Hypothalamus (tissue), 51 donors: ENCODE measurements at regions not wholly inside any gene's neighbourhood (a gene's known extent, or its start where the extent isn't known, plus 50 kb on each side); places are given as distances from the start of the nearest gene placed in this dataset.

Experiments
- DNase-seq, 51 donors: peaks; one replicate each; lab custom pipeline; 2025; lab: John Stamatoyannopoulos, UW

DNA sequence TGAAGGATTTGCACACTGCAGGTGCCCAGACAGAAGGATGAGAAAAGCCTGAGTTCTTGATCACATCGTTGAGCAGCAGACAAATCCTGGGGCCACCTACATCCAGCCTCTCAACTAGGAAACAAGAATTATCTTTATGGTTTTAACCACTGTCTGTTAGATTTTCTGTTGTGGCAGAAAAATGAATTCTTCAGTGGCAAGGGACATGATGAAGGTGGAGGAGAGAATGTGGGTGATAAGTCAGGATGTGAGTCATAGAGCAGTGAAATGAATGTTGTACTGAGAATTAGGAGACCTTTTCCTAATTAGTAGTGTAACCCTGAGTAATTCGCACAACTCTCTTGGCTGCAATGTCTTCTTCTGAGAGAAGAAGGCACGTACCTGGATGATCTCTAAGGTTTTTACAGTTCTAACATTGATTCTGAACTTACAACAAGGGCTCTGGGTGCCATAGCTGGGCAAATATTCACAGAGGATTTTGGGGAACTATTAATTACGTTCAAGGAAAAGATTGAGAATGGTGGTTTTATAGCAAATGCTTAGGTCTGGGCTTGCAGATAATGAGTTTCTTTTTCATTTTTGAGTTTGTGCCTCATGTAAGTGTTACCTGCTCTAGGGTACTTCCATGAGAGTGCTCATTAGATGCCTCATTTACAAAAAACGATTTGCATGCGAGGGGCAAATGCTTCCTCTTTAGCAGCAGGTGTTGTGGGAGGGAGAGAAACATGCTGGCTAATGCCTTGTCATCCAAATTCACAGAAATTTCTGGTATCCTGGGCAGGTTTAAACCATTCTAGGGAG lies 111.0 kb upstream of the KL start:
- peak in 3 of 51 donors; percentile 9 to 61 (median 46) for DNase-seq

DNA sequence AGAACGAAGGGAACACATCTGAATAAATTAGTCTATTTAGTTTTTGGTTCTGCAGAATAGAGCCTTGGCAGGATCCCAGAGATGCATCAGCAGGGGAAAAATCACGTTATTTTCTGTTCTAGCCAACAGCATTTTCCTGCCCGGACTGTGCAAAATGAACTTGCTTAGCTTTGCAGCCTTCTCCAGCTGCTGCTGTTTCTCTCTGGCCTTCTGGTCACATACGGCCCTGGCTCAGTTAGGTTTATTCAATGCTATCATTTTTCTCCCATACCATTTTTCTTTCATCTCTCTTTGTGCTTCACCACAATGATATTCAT lies 110.4 kb upstream of the KL start:
- peak in 16 of 51 donors; percentile 1 to 61 (median 17) for DNase-seq

- no peak for DNase-seq
These were observed 109.0 kb upstream of the KL start for GRCh38 chr13:32907211-32907610.

GRCh38 chr13:32910530-32910929 lies 105.7 kb upstream of the KL start:
- no peak for DNase-seq

GRCh38 chr13:32911506-32911905 lies 104.7 kb upstream of the KL start:
- peak in 9 of 51 donors; percentile 1 to 30 (median 6) for DNase-seq

DNA sequence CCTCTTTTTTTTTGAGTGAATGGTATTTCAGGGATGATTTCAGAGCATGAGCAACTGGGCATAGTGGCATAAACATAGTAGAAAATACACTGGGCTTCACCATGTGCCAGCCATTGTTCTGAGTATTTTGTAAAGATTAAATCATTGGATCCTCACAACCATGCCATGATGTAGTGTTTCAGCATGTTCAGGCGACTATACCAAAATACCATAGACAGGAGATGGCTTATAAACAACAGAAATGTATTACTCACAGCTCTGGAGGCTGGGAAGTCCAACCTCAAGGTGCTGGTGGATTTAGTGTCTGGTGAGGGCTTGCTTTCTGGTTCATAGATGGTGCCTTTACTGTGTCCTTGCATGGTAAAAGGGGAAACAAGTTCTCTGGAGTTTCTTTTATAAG lies 101.5 kb upstream of the KL start:
- DNase-seq = no peak

- no peak for DNase-seq
These were observed 98.7 kb upstream of the KL start for GRCh38 chr13:32917504-32917903.

GRCh38 chr13:32923725-32924124 lies 92.5 kb upstream of the KL start:
- no peak for DNase-seq

DNA sequence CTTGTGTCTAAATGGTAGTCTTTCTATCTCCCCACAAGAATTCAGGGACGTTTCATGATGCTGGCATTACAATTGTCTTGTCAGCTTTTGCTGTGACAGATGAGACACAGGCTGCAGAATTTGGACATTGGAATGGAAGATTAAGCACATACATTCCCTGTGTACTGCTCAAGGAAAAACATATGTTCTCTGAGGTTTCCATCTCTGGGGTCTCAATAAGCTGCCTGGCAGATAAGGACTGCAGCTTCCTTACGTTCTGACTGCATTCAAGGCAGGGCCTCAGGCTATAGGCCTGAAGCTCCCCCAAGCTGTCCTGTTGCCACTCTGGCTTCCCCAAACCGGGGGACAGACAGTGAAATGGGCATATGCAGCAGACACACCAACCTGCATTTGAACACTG lies 91.3 kb upstream of the KL start:
- DNase-seq = no peak

DNA sequence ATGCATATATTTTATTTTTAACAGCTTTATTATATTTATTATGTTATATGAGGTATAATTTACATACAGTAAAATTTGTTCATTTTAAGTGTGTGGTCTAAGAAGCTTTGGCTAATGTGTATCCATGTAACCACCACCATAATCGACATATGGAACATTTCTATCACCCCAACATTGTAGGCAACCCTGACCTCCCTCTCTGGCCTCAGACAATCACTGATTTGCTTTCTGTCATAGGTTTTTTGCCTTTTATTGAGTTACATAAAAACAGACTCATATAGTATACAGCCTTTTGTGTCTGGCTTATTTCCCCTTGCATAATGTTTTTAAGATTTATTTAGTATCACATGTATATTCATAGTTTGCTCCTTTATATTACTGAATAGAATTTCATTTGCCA lies 90.7 kb upstream of the KL start:
- no peak for DNase-seq

GRCh38 chr13:32932376-32932775 lies 83.8 kb upstream of the KL start:
- no peak for DNase-seq

DNA sequence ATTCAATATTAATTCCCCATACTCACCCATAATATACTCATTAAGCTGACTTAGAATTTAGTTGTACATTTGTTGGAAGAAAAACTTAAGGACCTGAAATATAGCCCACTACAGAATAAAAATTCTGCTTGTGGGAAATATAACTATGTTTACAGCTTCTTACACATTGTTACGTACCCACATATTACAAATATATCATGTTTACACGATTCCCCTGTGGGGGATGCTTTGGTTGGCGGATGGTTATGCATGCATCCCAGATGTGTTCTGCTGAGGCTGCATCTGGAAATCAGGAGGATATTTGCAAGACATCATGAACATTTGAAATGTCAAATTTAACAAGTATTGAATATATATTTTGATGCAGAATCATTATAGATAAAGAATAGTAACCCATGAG lies 79.5 kb upstream of the KL start:
- DNase-seq = no peak

DNA sequence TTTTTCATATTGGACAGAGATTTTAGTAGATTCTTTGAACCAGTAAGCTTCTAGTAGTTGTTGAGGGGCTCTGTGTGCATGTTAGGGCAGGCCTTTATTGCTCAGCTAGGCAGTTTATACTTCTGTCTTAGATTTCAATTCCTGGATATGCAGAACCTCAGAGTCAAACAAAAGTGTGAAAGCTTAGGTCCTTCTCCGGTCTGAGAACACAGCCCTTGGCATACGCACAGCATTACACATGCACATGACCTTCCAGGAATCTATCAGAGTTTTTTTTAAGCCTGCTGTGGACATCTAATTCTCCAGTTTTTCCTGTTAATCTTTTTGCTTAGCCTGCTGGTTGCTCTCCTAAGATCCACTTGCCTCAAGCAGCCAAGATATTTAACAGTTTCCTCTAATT lies 77.9 kb upstream of the KL start:
- no peak for DNase-seq

GRCh38 chr13:32938907-32939306 lies 77.3 kb upstream of the KL start:
- no peak for DNase-seq

- DNase-seq = peak in 21 of 51 donors; percentile 1 to 38 (median 16)
These were observed 75.6 kb upstream of the KL start for GRCh38 chr13:32940601-32941000.

DNA sequence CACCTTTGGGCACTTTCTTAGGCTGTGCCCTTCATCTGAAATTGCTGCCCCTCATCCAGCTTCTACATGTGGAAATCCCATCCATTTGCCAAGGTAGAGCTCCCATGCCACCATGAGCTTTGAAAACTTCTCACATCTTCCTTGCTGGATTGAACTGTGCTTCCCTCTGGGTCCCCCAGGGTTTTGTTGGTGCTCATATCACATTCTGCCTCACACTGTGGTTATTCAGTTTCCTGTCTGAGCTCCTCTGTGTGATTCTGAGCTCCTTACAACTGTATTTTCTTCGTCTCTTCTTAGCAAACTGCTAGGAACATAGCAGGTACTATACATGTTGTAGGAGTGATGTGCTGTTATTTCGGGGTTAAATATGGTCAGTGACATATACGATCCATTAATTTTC lies 74.9 kb upstream of the KL start:
- DNase-seq = no peak

GRCh38 chr13:32946558-32946957 lies 69.7 kb upstream of the KL start:
- no peak for DNase-seq

DNA sequence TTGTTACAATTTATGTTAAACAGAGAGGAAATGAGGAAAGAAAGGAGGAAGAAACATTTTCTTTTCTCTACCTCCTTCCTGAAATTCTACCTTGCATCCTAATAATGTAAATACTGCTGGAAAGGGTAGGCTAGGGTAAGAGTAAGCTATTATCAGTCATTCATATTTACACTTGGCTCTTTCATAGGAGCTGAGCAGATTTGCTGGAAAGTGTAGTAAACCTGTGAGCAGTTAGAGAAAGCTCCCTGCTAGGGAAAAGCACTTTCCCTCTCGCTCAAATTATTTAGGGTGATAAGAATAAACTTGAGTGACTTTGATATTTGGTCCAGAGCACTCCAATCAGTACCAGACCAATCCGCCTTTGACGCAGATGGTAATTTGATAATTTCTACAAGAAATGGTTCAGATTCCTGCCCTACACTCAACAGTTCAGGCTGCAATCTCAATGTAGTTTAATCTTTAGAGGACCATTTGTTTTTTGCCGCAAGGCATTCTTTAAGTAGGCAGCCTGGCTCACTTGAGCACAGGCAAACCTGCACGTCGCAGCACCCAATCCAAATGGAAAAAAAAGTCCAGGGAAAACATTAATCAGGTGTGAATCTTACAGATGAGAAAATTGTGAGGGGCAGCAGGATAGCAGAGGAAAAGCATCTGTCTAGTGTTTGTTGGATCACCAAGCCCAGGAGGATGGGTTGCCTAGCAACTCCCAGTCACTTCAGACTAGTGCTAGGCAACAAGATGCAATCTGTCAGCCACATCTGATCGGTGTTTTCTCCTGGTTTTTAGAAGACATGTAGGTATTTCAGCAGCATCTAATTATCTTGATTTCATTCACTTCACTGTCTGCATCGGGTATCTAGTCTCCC lies 68.6 kb upstream of the KL start:
- peak in 16 of 51 donors; percentile 1 to 50 (median 8) for DNase-seq

DNA sequence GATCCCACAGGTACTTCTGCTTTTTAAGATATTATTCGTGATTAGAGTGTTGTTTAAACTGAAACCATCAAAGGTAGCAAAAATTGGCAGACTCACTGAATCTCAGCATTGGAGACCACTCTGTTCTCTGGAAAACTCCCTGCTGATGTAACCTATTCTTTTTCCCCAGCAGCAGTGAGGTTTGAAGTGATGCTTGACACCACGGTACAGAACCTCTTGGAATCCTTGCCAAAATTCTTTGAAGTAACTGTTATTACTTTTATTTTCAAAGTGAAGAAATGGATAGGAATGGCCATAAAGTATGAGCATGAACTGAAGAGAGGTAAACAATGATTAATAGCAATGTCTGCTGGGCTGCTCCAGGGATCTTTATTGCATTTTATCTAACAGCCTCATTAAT lies 66.4 kb upstream of the KL start:
- no peak for DNase-seq

GRCh38 chr13:32951580-32951979 lies 64.6 kb upstream of the KL start:
- DNase-seq = no peak

GRCh38 chr13:32955881-32956594 lies 60.2 kb upstream of the KL start:
- no peak for DNase-seq

DNA sequence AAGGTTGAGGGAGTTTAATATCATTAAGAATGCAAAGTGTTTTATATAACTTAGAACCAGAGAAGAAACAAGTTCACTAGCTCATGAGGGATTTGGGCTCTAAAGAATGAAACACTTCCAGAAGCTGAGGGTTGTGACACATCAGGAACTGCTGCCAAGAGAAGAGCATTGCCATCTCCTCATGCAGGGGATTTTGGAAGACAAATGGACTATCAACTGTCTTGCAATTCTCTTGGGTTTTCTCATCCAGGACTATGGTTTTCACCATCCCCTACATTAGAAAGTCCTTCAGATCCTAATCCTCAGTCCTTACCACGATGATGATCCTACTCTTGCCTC lies 59.7 kb upstream of the KL start:
- DNase-seq = no peak
